WTC11 (cell line): ENCODE measurements at regions not wholly inside any gene's neighbourhood (a gene's known extent, or its start where the extent isn't known, plus 50 kb on each side); places are given as distances from the start of the nearest gene placed in this dataset.
"Not testable (repeated sequence)": the region's sequence is repeated elsewhere in the genome, so short reads cannot be mapped to it uniquely, and the experiment has no call there.

Source experiments
- ATAC-seq: fragments of 200-7000 bp; cut with Tn5 transposase; 2 replicates; pipeline ENCODE4 v1.10.0; 2021; ENCODE audit warnings: mild to moderate bottlenecking, moderate library complexity
- CTCF ChIA-PET: fragments of 300-600 bp; sonication (Branson Sonifier 250); formaldehyde crosslinking; loops from one replicate; lab custom pipeline; 2021; ENCODE audit warnings: antibody characterized with exemption; lab: Charles Lee
- POLR2A ChIA-PET: fragments of 350-600 bp; sonication (Branson Sonifier 250); formaldehyde crosslinking; loops from one replicate; lab custom pipeline; 2021; ENCODE audit warnings: antibody characterized with exemption; lab: Charles Lee
- DNase-seq: peaks from one replicate; pipeline ENCODE4 v3.0.0; 2021; ENCODE audit warnings: low spot score
- H3K27ac Mint-ChIP-seq: 2 replicates; pipeline ENCODE4 v1.8.0; 2021; ENCODE audit warnings: mixed read lengths
- H3K27me3 Mint-ChIP-seq: 2 replicates; pipeline ENCODE4 v1.8.0; 2021; ENCODE audit warnings: low read depth, mild to moderate bottlenecking, moderate library complexity, mixed read lengths
- H3K36me3 Mint-ChIP-seq: 2 replicates; pipeline ENCODE4 v1.8.0; 2021; ENCODE audit warnings: mixed read lengths
- H3K4me1 Mint-ChIP-seq: 2 replicates; pipeline ENCODE4 v1.8.0; 2022; ENCODE audit warnings: mixed read lengths
- H3K4me3 Mint-ChIP-seq: 2 replicates; pipeline ENCODE4 v1.8.0; 2021; ENCODE audit warnings: mild to moderate bottlenecking, moderate library complexity, mixed read lengths
- H3K9me3 Mint-ChIP-seq: 2 replicates; pipeline ENCODE4 v1.8.0; 2021; ENCODE audit warnings: mixed read lengths
- EMX1 ChIP-seq: fragments of 250-450 bp; sonication (Bioruptor Pico); IDR thresholded peaks from 2 replicates; pipeline ENCODE4 v1.8.0; 2021; ENCODE audit warnings: mild to moderate bottlenecking
- ERG ChIP-seq: fragments of 250-450 bp; sonication (Bioruptor Pico); IDR thresholded peaks from 2 replicates; pipeline ENCODE4 v1.8.0; 2021; ENCODE audit warnings: mild to moderate bottlenecking
- KAT7 ChIP-seq: sonication (generic); formaldehyde crosslinking; IDR thresholded peaks from 2 replicates; pipeline ENCODE4 v1.8.1; 2023; ENCODE audit warnings: missing genetic modification reagents, mild to moderate bottlenecking, borderline replicate concordance
- MXD4 ChIP-seq: fragments of 250-450 bp; sonication (Bioruptor Pico); IDR thresholded peaks from 2 replicates; pipeline ENCODE4 v1.8.0; 2021; ENCODE audit warnings: mild to moderate bottlenecking, moderate library complexity, borderline replicate concordance
- PRDM15 ChIP-seq: sonication (generic); formaldehyde crosslinking; IDR thresholded peaks from 2 replicates; pipeline ENCODE4 v1.8.0; 2022; ENCODE audit warnings: missing genetic modification reagents
- ZNF219 ChIP-seq: sonication (generic); formaldehyde crosslinking; IDR thresholded peaks from 2 replicates; pipeline ENCODE4 v1.8.0; 2023; ENCODE audit warnings: missing genetic modification reagents, mild to moderate bottlenecking, borderline replicate concordance

- TF ChIP-seq PRDM15 (no peak), EMX1 (CRISPR knock-in tag) (no peak)
Measured at GRCh38 chrX:87425618-87426017, 92.0 kb upstream of the KLHL4 start (continued).

GRCh38 chrX:87434618-87435017 is 83.0 kb upstream of the KLHL4 start:
- Mint-ChIP-seq H3K4me1 (0 out of 2 replicates have a peak, but pooled peaks cover 4% of the 10 kb centered on the region), H3K4me3 (no peak overlapping the region), H3K27ac (no peak overlapping the region), H3K9me3 (no peaks in the 10 kb centered on the region), H3K27me3 (no peaks in the 10 kb centered on the region), H3K36me3 (no peaks in the 10 kb centered on the region)
- ATAC-seq (no peak), DNase-seq (no peak)
- ChIA-PET POLR2A (no interaction called here), CTCF (no interaction called here)
- no peak for TF ChIP-seq MXD4 (CRISPR knock-in tag)
- TF ChIP-seq KAT7, result no peak
- TF ChIP-seq ERG (CRISPR knock-in tag), result no peak
- no peak for TF ChIP-seq ZNF219 (CRISPR knock-in tag)
- TF ChIP-seq, all 79 proteins: peak for 0

GRCh38 chrX:87448613-87449012 is 69.0 kb upstream of the KLHL4 start:
- CTCF ChIA-PET, ATAC-seq, POLR2A ChIA-PET, H3K4me3 Mint-ChIP-seq, H3K27me3 Mint-ChIP-seq, DNase-seq, H3K4me1 Mint-ChIP-seq, H3K27ac Mint-ChIP-seq: not testable (repeated sequence)
- Mint-ChIP-seq H3K9me3 (peaks cover 19% of the 10 kb centered on the region), H3K36me3 (peaks cover 25% of the 10 kb centered on the region)

GRCh38 chrX:87465757-87466156 is 51.8 kb upstream of the KLHL4 start:
- H3K27ac Mint-ChIP-seq, DNase-seq, CTCF ChIA-PET, POLR2A ChIA-PET, H3K27me3 Mint-ChIP-seq, ATAC-seq, H3K4me3 Mint-ChIP-seq: not testable (repeated sequence)
- Mint-ChIP-seq H3K36me3 (peaks cover 10% of the 10 kb centered on the region), H3K4me1 (peaks cover 13% of the 10 kb centered on the region), H3K9me3 (peaks cover 26% of the 10 kb centered on the region)
